Neural progenitor cell (in vitro differentiated cells): ENCODE measurements at regions not wholly inside any gene's neighbourhood (a gene's known extent, or its start where the extent isn't known, plus 50 kb on each side); places are given as distances from the start of the nearest gene placed in this dataset.

Source experiments
- DNase-seq: peaks from one replicate; pipeline ENCODE4 v3.0.0-alpha.2; 2016; ENCODE audit warnings: low spot score
- H2AFZ ChIP-seq: fragments of 200-600 bp; sonication (generic); replicated peaks from 2 replicates; pipeline ENCODE4 v1.6.1; 2016; ENCODE audit warnings: antibody characterized with exemption
- H3F3A ChIP-seq: fragments of 200-600 bp; sonication (generic); 2 replicates; pipeline ENCODE4 v1.6.1; 2016; ENCODE audit warnings: antibody characterized with exemption, low read depth
- H3K27ac ChIP-seq: fragments of 200-600 bp; sonication (generic); 2 replicates; pipeline ENCODE4 v1.5.1; 2016; ENCODE audit warnings: mild to moderate bottlenecking
- H3K27me3 ChIP-seq: fragments of 200-600 bp; sonication (generic); 2 replicates; pipeline ENCODE4 v1.6.1; 2016; ENCODE audit warnings: mild to moderate bottlenecking, moderate library complexity
- H3K36me3 ChIP-seq: fragments of 200-600 bp; sonication (generic); 2 replicates; pipeline ENCODE4 v1.5.1; 2016
- H3K4me1 ChIP-seq: fragments of 200-600 bp; sonication (generic); 2 replicates; pipeline ENCODE4 v1.6.1; 2016; ENCODE audit warnings: mixed run types
- H3K4me2 ChIP-seq: fragments of 200-600 bp; sonication (generic); 2 replicates; pipeline ENCODE4 v1.6.1; 2016
- H3K4me3 ChIP-seq: fragments of 200-600 bp; sonication (generic); 2 replicates; pipeline ENCODE4 v1.5.1; 2016
- H3K79me2 ChIP-seq: fragments of 200-600 bp; sonication (generic); 2 replicates; pipeline ENCODE4 v1.6.1; 2016; ENCODE audit warnings: low read depth
- H3K9ac ChIP-seq: fragments of 200-600 bp; sonication (generic); 2 replicates; pipeline ENCODE4 v1.6.1; 2016
- H3K9me3 ChIP-seq: fragments of 200-600 bp; sonication (generic); 2 replicates; pipeline ENCODE4 v1.5.1; 2016; ENCODE audit warnings: low read depth
- H4K20me1 ChIP-seq: fragments of 200-600 bp; sonication (generic); 2 replicates; pipeline ENCODE4 v1.6.1; 2016; ENCODE audit warnings: low read depth
- H3K27ac Mint-ChIP-seq: 3 replicates; pipeline ENCODE4 v1.8.0; 2021; ENCODE audit warnings: mixed read lengths
- H3K27me3 Mint-ChIP-seq: 2 replicates; pipeline ENCODE4 v1.8.0; 2022; ENCODE audit warnings: low read depth, mild to moderate bottlenecking, inconsistent platforms, moderate library complexity, mixed read lengths; ENCODE audit not compliant: insufficient read depth
- H3K36me3 Mint-ChIP-seq: 3 replicates; pipeline ENCODE4 v1.8.0; 2021; ENCODE audit warnings: mixed read lengths
- H3K4me1 Mint-ChIP-seq: 3 replicates; pipeline ENCODE4 v1.8.0; 2021; ENCODE audit warnings: mixed read lengths
- H3K4me3 Mint-ChIP-seq: 3 replicates; pipeline ENCODE4 v1.8.0; 2021; ENCODE audit warnings: mild to moderate bottlenecking, moderate library complexity, mixed read lengths
- H3K9me3 Mint-ChIP-seq: 3 replicates; pipeline ENCODE4 v1.8.0; 2020; ENCODE audit warnings: mixed read lengths
- CTCF ChIP-seq: fragments of 200-600 bp; sonication (generic); IDR thresholded peaks from 2 replicates; pipeline ENCODE4 v1.5.1; 2017; ENCODE audit warnings: antibody characterized with exemption, mild to moderate bottlenecking
- EZH2 ChIP-seq: fragments of 200-600 bp; sonication (generic); IDR thresholded peaks from 2 replicates; pipeline ENCODE4 v1.6.1; 2017; ENCODE audit warnings: antibody characterized with exemption, mild to moderate bottlenecking, moderate library complexity
- EZH2phosphoT487 ChIP-seq: fragments of 200-600 bp; sonication (generic); IDR thresholded peaks from 2 replicates; pipeline ENCODE4 v1.6.1; 2017; ENCODE audit warnings: antibody characterized with exemption

DNA sequence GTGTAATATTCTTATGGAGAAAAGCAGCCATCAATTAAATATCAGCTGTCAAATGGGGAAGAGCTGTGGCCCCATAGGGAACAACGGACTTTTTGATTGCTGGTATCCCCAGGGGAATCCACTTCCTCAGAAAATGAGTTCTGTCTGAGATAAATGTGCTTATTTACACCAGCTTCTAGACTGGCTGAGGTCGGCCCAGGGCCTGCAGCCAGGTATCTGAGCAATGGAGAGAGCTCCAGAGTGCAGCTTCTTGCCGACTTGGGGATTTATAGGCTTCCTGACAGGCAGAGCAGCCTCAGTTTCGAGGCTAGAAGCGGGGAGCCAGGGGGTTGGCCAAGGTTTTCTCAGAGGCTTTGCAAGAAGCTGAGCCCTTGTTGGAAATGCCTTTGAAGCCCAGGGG is 67.2 kb downstream of the MCFD2 start:
- H3K9me3 ChIP-seq, result no peaks in the 10 kb centered on the region
- no peaks in the 10 kb centered on the region for H3K36me3 Mint-ChIP-seq
- no peaks in the 10 kb centered on the region for H3K4me1 ChIP-seq
- no peaks in the 10 kb centered on the region for H3K79me2 ChIP-seq
- H3K4me3 ChIP-seq, result no peak overlapping the region
- H3K27me3 ChIP-seq, result no peaks in the 10 kb centered on the region
- TF ChIP-seq CTCF (no peak), EZH2 (no peak), EZH2phosphoT487 (no peak)
- no peak overlapping the region for H3K4me2 ChIP-seq
- peaks cover 27% of the 10 kb centered on the region for H3K4me1 Mint-ChIP-seq
- H4K20me1 ChIP-seq, result no peaks in the 10 kb centered on the region
- no peaks in the 10 kb centered on the region for H3F3A ChIP-seq
- H3K36me3 ChIP-seq, result no peaks in the 10 kb centered on the region
- no peak overlapping the region for H2AFZ ChIP-seq
- peak overlapping the region; percentile 78 for H3K27ac Mint-ChIP-seq
- no peak overlapping the region for H3K9ac ChIP-seq
- H3K27me3 Mint-ChIP-seq, result peaks cover 4% of the 10 kb centered on the region
- H3K4me3 Mint-ChIP-seq, result no peak overlapping the region
- H3K9me3 Mint-ChIP-seq, result no peaks in the 10 kb centered on the region
- H3K27ac ChIP-seq, result no peak overlapping the region
- no peak for DNase-seq

- no peaks in the 10 kb centered on the region for H3K9me3 ChIP-seq
- TF ChIP-seq EZH2phosphoT487, result no peak
- TF ChIP-seq EZH2, result no peak
- TF ChIP-seq CTCF, result no peak
- H3K4me1 Mint-ChIP-seq, result peaks cover 27% of the 10 kb centered on the region
- no peaks in the 10 kb centered on the region for H3K79me2 ChIP-seq
- H3K27me3 ChIP-seq, result no peaks in the 10 kb centered on the region
- H2AFZ ChIP-seq, result no peak overlapping the region
- H3K36me3 Mint-ChIP-seq, result no peaks in the 10 kb centered on the region
- no peaks in the 10 kb centered on the region for H3F3A ChIP-seq
- no peak overlapping the region for H3K4me2 ChIP-seq
- H3K4me3 Mint-ChIP-seq, result no peak overlapping the region
- H3K27ac ChIP-seq, result no peak overlapping the region
- H3K36me3 ChIP-seq, result no peaks in the 10 kb centered on the region
- H3K9ac ChIP-seq, result no peak overlapping the region
- H3K4me1 ChIP-seq, result no peaks in the 10 kb centered on the region
- H3K27ac Mint-ChIP-seq, result no peak overlapping the region
- no peak for DNase-seq
- H4K20me1 ChIP-seq, result no peaks in the 10 kb centered on the region
- H3K27me3 Mint-ChIP-seq, result peaks cover 4% of the 10 kb centered on the region
- no peak overlapping the region for H3K4me3 ChIP-seq
- H3K9me3 Mint-ChIP-seq, result no peaks in the 10 kb centered on the region
Measured at GRCh38 chr2:46847726-46848412, 67.7 kb downstream of the MCFD2 start.

DNA sequence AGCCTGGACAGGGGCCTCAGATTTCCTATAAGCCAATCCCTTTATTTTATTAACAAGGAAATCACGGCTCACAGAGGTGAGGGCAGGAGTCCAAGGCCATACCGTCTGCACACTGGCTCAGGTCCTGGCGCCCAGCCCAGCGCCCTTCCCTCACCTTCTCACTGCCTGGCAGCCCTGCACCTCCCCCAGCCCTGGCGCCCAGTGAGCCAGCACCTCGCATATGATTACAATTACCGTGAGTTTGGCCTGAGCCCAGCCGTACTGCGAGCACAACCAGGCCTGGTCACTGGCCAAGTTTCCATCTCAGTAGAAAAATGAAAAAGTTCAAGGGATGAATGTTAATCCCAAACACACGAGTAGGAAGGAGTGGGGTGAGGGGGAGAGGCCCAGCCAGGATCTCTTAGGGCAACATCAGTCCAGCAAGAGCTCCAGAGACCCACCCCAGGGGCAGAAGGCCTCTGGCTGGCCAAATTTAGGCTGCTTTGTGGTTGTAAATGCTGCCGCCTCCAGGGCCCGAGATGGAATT is 68.4 kb downstream of the MCFD2 start:
- H4K20me1 ChIP-seq, result no peaks in the 10 kb centered on the region
- no peaks in the 10 kb centered on the region for H3K27me3 ChIP-seq
- DNase-seq, result no peak
- H3K9ac ChIP-seq, result no peak overlapping the region
- H3K27ac ChIP-seq, result no peak overlapping the region
- H3K4me3 ChIP-seq, result no peak overlapping the region
- H3K4me1 ChIP-seq, result no peaks in the 10 kb centered on the region
- no peak overlapping the region for H3K27ac Mint-ChIP-seq
- H3F3A ChIP-seq, result no peaks in the 10 kb centered on the region
- H3K36me3 Mint-ChIP-seq, result no peaks in the 10 kb centered on the region
- no peak for TF ChIP-seq EZH2phosphoT487
- TF ChIP-seq CTCF, result no peak
- TF ChIP-seq EZH2, result no peak
- no peak overlapping the region for H3K4me2 ChIP-seq
- no peaks in the 10 kb centered on the region for H3K9me3 ChIP-seq
- no peak overlapping the region for H3K4me3 Mint-ChIP-seq
- peaks cover 27% of the 10 kb centered on the region for H3K4me1 Mint-ChIP-seq
- no peaks in the 10 kb centered on the region for H3K9me3 Mint-ChIP-seq
- no peak overlapping the region for H2AFZ ChIP-seq
- H3K27me3 Mint-ChIP-seq, result peaks cover 4% of the 10 kb centered on the region
- no peaks in the 10 kb centered on the region for H3K36me3 ChIP-seq
- H3K79me2 ChIP-seq, result no peaks in the 10 kb centered on the region
